Prostate gland (tissue), 2 donors: ENCODE measurements at regions not wholly inside any gene's neighbourhood (a gene's known extent, or its start where the extent isn't known, plus 50 kb on each side); places are given as distances from the start of the nearest gene placed in this dataset.
"Not testable (repeated sequence)": the region's sequence is repeated elsewhere in the genome, so short reads cannot be mapped to it uniquely, and the experiment has no call there.

Experiments used
- DNase-seq: peaks from one replicate; pipeline ENCODE4 v3.0.0-alpha.2; 2019; ENCODE audit warnings: low spot score
- H3K27ac ChIP-seq, 2 donors: fragments of 200-600 bp; sonication (generic); 2 replicates each; pipeline ENCODE4 v1.5.1; 2017 to 2019
- H3K27me3 ChIP-seq: fragments of 200-600 bp; sonication (generic); replicated peaks from 2 replicates; pipeline ENCODE4 v1.5.1; 2019; ENCODE audit not compliant: insufficient read depth
- H3K36me3 ChIP-seq, 2 donors: fragments of 200-600 bp; sonication (generic); 1 replicate in 1 of 2; 2 replicates in 1 of 2; pipeline versions ENCODE4 v1.5.1 to v1.8.1; 2017 to 2019
- H3K4me1 ChIP-seq: fragments of 200-600 bp; sonication (generic); replicated peaks from 2 replicates; pipeline ENCODE4 v1.5.1; 2019
- H3K4me3 ChIP-seq, 2 donors: fragments of 200-600 bp; sonication (generic); 2 replicates each; pipeline ENCODE4 v1.5.1; 2017 to 2019
- H3K9me3 ChIP-seq: fragments of 200-600 bp; sonication (generic); 2 replicates; pipeline ENCODE4 v1.5.1; 2017
- POLR2A ChIP-seq: fragments of 450-650 bp; IDR thresholded peaks from one replicate; pipeline ENCODE4 v1.6.1; 2016; ENCODE audit warnings: antibody characterized with exemption, mild to moderate bottlenecking
- POLR2AphosphoS5 ChIP-seq: sonication (generic); formaldehyde crosslinking; IDR thresholded peaks from one replicate; pipeline ENCODE4 v1.6.1; 2017; ENCODE audit warnings: antibody characterized with exemption
- WGBS: methylation state at CpG from one replicate; pipeline ENCODE4 v1.1.5; 2018; 5-methylcytosine and 5-hydroxymethylcytosine counted together
- intact Hi-C: fragments of 100-400 bp; cut with DNase I; formaldehyde crosslinking; loops from one replicate; pipeline ENCODE4 v1.14.2; 2022
- TF ChIP-seq, protein P1 (sequence below), 4 experiments: fragments of 200-600 bp in 2 of 4; fragments of 450-650 bp in 2 of 4; sonication (generic) in 2 of 4; IDR thresholded peaks; 1 replicate in 3 of 4; 2 replicates in 1 of 4; pipeline ENCODE4 v1.5.1; 2016 to 2019; ENCODE audit warnings: antibody characterized with exemption in 4 of 4, mild to moderate bottlenecking in 2 of 4, moderate library complexity in 2 of 4

GRCh38 chr9:85471791-85472190, 270.0 kb downstream of the AGTPBP1 start:
- no peaks in the 10 kb centered on the region for H3K9me3 ChIP-seq
- TF ChIP-seq POLR2AphosphoS5: no peak
- H3K36me3 ChIP-seq: no peaks in the 10 kb centered on the region
- intact Hi-C loops: no loop called here
- no peaks in the 10 kb centered on the region for H3K4me1 ChIP-seq
- no peak overlapping the region for H3K27ac ChIP-seq
- H3K4me3 ChIP-seq: no peak overlapping the region
- no peaks in the 10 kb centered on the region for H3K27me3 ChIP-seq
- 72% methylated on average over 1 of the region's 1 CpG for WGBS
- no peak for DNase-seq

DNA sequence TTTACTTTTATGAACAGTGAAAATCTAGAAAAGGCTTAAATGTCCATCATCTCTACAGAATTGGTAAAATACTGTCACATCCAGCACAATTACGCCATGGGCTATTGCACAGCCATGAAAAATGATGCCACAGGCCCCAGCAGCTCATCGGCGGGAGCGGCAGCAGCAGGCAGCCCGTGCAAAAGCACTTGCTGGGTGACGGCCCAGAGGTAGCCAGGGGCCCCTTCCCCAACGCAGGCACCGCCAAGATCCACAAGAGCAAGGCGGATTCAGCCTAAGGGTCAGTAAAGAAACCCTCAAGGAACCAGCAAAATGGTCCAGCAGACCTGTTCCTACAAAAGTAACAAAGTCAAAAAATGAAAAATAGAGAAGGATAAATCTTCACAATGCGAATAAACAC, 272.7 kb downstream of the AGTPBP1 start:
- WGBS: 91% methylated on average over 10 of the region's 10 CpGs
- DNase-seq: no peak
- H3K9me3 ChIP-seq: no peaks in the 10 kb centered on the region
- no peaks in the 10 kb centered on the region for H3K4me1 ChIP-seq
- no peak overlapping the region for H3K27ac ChIP-seq
- no peaks in the 10 kb centered on the region for H3K27me3 ChIP-seq
- H3K36me3 ChIP-seq: no peaks in the 10 kb centered on the region
- intact Hi-C loops: no loop called here
- TF ChIP-seq, protein P1, sequence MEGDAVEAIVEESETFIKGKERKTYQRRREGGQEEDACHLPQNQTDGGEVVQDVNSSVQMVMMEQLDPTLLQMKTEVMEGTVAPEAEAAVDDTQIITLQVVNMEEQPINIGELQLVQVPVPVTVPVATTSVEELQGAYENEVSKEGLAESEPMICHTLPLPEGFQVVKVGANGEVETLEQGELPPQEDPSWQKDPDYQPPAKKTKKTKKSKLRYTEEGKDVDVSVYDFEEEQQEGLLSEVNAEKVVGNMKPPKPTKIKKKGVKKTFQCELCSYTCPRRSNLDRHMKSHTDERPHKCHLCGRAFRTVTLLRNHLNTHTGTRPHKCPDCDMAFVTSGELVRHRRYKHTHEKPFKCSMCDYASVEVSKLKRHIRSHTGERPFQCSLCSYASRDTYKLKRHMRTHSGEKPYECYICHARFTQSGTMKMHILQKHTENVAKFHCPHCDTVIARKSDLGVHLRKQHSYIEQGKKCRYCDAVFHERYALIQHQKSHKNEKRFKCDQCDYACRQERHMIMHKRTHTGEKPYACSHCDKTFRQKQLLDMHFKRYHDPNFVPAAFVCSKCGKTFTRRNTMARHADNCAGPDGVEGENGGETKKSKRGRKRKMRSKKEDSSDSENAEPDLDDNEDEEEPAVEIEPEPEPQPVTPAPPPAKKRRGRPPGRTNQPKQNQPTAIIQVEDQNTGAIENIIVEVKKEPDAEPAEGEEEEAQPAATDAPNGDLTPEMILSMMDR (IDR thresholded peaks at IDR 0.05): no peak
- TF ChIP-seq POLR2A: no peak
- TF ChIP-seq POLR2AphosphoS5: no peak
- H3K4me3 ChIP-seq: no peak overlapping the region

DNA sequence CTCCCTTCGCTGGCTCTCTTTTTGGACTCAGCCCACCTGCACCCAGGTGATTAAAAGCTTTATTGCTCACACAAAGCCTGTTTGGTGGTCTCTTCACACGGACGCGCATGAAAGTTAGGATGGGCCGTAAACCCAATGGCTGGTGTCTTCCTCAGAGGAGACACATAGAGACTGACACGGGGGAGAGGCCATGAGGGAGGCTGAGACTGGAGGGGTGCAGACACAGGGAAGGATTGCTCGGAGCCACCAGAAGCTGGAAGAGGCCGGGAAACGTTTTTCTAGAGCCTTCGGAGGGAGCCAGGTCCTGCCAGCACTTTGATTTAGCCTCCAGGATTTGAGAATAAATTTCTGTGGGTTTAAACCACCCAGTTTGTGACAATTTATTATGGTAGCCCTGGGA, 274.9 kb downstream of the AGTPBP1 start:
- Histone ChIP-seq H3K36me3 (no peaks in the 10 kb centered on the region), H3K27ac (no peak overlapping the region), H3K27me3 (no peaks in the 10 kb centered on the region), H3K4me1 (no peaks in the 10 kb centered on the region), H3K4me3 (no peak overlapping the region), H3K9me3 (no peaks in the 10 kb centered on the region)
- DNase-seq: no peak
- intact Hi-C loops: no loop called here
- TF ChIP-seq POLR2AphosphoS5 (no peak), POLR2A (no peak)
- TF ChIP-seq, protein P1 (IDR thresholded peaks at IDR 0.05): no peak
- 76% methylated on average over 10 of the region's 10 CpGs for WGBS

DNA sequence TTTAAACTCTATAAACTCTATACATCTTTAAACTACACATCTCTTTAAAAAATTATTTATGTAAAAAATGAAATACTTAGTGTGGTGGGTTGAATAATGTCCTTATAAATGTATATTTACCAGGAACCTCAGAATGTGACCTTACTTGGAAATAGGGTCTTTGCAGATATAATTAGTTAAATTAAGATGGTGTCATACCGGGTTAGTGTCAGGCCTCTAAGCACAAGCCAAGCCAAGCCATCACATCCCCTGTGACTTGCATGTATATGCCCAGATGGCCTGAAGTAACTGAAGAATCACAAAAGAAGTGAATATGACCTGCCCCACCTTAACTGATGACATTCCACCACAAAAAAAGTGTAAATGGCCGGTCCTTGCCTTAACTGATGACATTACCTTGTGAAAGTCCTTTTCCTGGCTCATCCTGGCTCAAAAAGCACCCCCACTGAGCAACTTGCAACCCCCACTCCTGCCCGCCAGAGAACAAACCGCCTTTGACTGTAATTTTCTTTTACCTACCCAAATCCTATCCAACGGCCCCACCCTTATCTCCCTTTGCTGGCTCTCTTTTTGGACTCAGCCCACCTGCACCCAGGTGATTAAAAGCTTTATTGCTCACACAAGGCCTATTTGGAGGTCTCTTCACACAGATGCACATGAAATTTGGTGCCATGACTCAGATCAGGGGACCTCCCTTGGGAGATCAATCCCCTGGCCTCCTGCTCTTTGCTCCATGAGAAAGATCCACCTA, 283.5 kb downstream of the AGTPBP1 start:
- intact Hi-C loops, H3K27ac ChIP-seq, H3K9me3 ChIP-seq, H3K4me3 ChIP-seq, DNase-seq, H3K4me1 ChIP-seq, H3K27me3 ChIP-seq, H3K36me3 ChIP-seq: not testable (repeated sequence)
- WGBS: 91% methylated on average over 5 of the region's 5 CpGs

DNA sequence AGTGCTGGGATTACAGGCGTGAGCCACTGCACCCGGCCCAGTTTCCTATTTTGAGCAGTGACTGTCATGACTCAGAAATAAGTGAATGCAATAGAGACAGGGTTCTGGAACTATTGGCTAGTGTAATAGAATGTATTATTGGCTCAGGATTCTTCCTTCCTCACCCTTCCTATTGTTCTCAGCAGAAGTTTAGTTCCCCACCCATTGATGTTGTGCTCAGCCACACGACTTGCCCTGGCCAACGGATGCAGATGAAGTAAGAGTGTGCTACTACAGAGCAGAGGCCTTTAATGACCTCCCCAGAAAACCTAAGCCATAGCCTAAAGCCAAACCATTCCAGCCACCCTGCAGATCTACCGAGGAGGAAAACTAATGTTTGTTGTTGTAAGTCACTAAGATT, 287.9 kb downstream of the AGTPBP1 start:
- no peak for DNase-seq

GRCh38 chr9:85452841-85453240, 288.9 kb downstream of the AGTPBP1 start:
- H3K4me3 ChIP-seq: no peak overlapping the region
- no peaks in the 10 kb centered on the region for H3K36me3 ChIP-seq
- no peaks in the 10 kb centered on the region for H3K27me3 ChIP-seq
- intact Hi-C loops: no loop called here
- no peaks in the 10 kb centered on the region for H3K9me3 ChIP-seq
- TF ChIP-seq POLR2A (no peak), POLR2AphosphoS5 (no peak)
- TF ChIP-seq, protein P1 (IDR thresholded peaks at IDR 0.05): no peak
- 0% methylated on average over 1 of the region's 1 CpG for WGBS
- H3K4me1 ChIP-seq: no peaks in the 10 kb centered on the region
- no peak overlapping the region for H3K27ac ChIP-seq
- no peak for DNase-seq

More for the DNA sequence above, 287.9 kb downstream of the AGTPBP1 start:
- Histone ChIP-seq H3K9me3 (no peaks in the 10 kb centered on the region), H3K36me3 (no peaks in the 10 kb centered on the region), H3K4me3 (no peak overlapping the region), H3K27me3 (no peaks in the 10 kb centered on the region), H3K27ac (no peak overlapping the region), H3K4me1 (no peaks in the 10 kb centered on the region)
- intact Hi-C loops: no loop called here
- TF ChIP-seq POLR2AphosphoS5 (no peak), POLR2A (no peak)
- TF ChIP-seq, protein P1 (IDR thresholded peaks at IDR 0.05): no peak
- WGBS: 80% methylated on average over 5 of the region's 5 CpGs
